ENCODE measurements at regions not wholly inside any gene's neighbourhood (a gene's known extent, or its start where the extent isn't known, plus 50 kb on each side); places are given as distances from the start of the nearest gene placed in this dataset.
"Not testable (repeated sequence)": the region's sequence is repeated elsewhere in the genome, so short reads cannot be mapped to it uniquely, and the experiment has no call there.

DNA sequence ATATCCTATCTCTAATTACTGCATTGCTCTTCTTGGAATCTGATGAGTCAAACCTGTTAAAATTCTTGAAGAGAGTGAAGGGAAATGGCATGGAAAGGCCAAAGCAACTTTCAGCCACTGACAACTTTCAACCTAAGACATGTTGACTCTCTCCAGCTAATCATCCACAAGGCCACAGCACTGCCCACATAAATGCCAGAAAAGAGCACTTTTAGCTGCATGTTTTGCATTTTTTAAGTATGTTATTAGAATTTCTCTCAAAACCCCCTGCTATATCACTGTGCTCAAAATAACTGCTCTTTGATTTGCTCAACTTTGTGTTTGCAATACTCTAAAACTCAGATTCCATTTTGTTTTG, 352.5 kb downstream of the ADGRL2 start:
- DNase-seq, result no peak

DNA sequence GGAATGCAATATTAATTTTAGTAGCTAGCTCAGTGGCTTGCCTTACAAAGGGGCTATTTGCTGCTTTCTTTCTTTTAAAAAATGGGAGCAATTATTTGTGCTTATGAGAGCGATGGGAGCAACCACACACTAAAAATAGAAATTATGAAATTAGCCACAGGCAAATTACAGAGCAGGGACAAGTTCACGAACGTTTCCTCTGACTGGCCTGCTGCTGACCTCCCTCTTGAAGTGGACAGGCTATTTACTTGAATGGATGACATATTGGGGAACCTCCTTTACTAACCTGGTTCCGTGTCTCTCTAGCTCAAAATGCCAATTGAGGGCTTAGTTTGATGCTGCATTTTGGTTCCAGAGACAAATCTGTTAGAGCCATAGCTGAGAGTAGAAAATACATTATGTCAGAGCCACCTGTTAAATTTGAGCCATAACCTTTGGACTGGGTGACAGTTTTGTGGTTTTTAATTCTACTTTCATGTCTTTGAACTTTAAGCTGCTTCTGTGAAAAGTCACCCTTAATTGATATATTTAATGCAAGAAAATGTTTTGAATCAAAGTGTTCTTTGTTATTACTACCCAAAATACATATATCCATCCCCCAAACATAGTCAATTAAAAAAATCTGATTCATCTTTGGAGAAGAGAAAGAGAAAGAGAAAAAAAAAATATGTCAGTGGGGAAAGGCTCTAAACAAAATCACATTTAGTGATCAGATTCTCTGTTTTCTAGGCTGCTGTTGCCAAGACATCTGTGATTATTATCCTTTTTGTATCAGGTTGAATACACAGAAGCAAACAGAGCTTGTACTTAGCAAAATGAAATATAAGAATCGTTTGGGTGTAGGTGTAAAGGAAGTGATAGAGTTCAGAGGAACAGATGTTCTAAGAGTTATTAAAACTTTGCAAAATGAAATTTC, 351.9 kb downstream of the ADGRL2 start:
- no peak for DNase-seq

DNA sequence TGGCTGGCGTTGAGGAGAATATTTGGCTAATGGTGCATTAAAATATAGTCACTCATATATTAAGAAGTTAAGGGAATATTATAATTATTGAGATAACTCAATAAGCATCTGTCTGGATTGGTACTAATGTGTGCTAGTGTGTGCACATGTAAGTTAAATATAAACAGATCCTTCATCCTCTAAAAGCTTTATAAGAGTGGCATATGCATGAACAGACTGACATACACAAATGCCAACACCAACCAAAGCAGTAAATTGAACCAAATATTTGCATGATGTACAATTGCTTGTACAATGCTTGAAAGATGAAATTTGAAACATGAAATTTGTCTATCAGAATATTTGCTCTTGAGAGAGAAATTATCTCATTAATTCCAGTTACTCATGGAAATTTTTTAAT, 344.9 kb downstream of the ADGRL2 start:
- no peak for DNase-seq

DNA sequence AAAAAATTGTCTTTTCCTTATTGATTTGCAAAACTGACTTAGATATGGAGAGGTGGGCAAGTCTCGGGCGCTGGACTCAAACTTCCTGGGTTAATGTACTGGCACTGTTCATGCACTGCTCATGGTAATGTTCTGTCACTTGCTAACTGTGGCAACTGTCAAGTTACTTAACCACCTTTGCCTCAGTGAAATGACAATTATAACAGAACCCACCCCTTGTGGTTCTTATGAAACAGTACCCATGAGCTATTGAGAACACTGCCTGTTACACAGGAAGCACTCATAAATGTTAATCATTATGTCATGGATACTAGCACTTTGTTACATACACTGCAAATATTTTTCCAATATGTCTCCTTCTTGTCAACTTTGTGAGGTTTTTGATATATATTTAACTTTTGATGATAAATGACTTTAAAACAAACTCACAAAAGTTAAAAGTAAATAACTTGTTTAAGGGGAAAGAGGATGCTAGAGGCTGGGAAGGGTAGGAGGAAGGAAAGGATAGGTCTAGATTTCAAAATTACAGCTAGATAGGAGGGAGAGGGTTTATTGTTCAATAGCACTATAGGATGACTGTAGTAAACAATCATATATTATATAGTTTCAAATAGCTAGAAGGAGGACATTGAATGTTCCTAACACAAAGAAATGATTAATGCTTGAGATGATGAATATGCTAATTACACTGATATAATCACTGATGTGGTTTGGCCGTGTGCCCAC, 342.5 kb downstream of the ADGRL2 start:
- DNase-seq, result peak; percentile 3

DNA sequence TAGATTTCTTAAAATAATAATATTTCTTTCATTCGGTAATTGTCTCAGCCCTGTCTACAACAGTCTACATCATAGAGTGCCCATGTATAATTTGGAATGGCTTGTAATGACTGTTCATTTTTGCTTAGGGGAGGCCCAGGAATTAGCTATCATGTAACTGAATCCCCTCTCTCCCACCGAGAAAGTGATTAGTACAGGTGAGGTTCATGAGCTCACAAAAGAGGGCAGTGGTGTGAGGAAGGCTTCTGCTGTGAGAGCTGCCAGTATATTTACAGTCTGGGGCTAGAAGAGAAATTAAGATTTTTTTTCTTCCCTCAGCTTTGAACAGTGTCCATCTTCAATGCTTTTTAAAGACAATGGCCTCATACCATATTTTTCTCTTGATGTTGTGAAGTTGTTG, 340.7 kb downstream of the ADGRL2 start:
- DNase-seq, result peak; percentile 22

DNA sequence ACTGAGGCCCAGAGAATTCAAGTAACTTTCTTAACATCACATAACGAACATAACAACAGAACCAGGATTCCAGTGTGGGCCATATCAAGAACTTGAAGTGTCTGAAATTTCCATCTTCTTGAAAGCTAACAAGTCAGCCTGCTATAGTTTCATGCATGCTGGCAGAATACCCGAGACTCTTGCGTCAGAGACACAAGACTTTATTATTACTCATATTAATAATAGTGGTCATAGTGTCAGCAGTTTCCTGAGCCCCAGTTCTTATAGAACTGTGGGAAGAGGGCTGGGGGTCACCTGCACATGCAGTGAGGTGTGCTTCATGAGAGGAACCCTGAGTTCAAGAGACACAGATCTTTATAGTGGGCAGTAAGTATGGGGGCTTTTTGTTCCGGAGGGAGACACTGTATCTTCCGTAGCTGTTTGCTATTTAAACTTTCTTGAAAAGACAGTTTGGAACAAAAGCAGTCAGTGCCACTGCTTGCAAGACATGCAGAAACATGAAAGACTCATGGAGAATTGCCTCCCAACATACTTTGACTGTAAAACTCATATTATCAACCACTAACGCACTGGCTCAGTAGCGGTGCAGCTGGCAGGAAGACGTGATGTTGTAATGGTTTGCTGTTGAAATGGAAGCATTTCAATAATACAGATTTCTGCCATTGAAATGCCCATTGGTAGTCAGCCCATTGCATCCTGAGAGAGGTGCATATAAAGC, 339.2 kb downstream of the ADGRL2 start:
- no peak for DNase-seq

DNA sequence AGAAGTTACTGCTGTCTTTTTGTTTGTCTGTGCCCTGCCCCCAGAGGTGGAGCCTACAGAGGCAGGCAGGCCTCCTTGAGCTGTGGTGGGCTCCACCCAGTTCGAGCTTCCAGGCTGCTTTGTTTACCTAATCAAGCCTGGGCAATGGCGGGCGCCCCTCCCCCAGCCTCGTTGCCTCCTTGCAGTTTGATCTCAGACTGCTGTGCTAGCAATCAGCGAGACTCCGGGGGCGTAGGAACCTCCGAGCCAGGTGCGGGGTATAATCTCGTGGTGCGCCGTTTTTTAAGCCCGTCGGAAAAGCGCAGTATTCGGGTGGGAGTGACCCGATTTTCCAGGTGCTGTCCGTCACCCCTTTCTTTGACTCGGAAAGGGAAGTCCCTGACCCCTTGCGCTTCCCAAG, 335.6 kb downstream of the ADGRL2 start:
- not testable (repeated sequence) for DNase-seq

DNA sequence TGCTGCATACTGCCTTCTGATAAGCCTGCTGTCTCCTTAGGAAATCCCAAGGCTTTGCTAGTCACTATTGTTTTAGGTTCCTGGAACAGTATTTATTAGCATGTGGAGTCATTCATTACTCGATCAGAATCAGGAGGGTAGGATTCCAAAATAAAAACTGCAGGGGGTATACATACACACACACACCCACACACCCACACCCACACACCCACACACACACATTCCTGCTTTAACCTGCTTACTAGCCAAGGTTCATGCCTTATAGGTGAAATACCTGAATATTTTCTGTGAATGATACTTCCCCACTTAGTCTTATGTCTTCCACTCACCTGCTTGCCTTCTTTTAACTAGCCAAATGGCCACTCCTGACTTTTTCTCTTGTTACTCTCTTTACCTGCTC, 325.1 kb downstream of the ADGRL2 start:
- DNase-seq, result no peak

DNA sequence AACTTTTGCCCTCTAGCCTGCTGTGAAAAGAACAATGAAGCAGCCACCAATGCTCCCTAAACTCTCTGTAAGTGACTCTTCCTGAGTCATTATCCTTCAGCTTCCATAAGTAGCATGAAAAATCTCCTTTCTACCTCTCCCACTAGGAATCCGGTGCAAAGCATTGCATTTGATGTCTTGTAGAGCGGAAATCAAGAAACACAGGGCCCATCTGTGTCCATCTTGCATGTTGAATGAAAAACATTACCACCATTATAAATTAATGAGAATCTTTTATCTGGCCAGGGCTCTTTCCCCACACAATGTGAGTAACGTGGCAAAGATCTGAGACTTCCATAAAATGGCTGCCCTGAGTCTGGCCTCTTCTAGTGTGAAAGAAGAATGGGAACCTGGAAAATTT, 324.4 kb downstream of the ADGRL2 start:
- no peak for DNase-seq

DNA sequence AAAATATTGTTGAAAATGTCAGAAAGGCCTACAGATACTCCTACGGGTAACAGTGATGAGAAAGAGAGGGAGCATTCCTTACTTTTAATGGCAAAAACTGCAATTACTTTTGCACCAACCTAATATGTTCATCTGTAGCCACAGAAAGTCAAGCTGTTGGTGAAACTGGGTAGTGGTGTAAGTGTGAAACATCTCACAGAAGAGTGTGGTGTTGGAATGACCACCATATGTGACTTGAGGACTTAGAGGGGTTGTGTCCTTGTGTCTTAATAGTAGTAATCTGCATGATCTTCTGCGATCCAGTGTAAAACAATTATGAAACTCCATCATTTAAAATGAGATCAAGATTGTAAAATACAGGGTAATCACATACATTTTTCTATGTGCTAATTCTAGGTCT, 320.7 kb downstream of the ADGRL2 start:
- no peak for DNase-seq

DNA sequence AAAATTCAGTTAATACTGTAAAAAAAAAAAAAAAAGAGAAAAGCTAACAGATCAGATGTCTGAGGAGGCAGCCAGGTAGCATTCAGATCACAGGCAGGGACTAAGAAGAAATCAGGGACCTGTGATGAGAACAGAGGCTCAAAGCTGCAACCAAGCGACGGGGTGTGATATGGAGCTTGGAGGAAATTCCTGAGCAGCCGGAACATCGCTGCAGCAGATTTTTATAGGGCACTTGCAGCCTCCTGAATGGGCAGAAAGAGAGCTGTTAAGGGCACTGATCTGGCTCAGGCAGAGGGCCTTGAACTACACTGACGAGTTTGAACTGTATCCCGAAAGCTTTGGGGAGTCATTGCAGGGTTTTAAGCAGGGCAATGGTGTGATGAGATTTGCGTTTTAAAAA, 315.4 kb downstream of the ADGRL2 start:
- no peak for DNase-seq

DNA sequence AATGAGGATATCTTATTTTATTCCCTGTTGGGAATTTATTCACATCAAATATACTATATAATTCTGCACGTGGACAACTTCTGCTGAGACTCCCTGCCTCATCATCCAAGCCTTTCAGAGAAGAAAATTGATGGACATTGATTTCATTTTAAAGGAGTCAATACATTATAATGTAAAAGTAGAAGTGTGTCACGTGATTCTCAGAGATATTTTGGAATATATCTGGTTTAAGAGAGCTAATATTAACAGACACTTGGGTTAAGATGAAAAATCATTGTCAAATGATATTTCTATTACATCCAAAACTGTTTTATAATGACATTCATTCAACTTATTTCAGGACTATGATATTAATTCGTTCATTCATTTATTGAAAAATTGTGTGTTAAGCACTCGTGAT, 314.2 kb downstream of the ADGRL2 start:
- DNase-seq, result no peak

DNA sequence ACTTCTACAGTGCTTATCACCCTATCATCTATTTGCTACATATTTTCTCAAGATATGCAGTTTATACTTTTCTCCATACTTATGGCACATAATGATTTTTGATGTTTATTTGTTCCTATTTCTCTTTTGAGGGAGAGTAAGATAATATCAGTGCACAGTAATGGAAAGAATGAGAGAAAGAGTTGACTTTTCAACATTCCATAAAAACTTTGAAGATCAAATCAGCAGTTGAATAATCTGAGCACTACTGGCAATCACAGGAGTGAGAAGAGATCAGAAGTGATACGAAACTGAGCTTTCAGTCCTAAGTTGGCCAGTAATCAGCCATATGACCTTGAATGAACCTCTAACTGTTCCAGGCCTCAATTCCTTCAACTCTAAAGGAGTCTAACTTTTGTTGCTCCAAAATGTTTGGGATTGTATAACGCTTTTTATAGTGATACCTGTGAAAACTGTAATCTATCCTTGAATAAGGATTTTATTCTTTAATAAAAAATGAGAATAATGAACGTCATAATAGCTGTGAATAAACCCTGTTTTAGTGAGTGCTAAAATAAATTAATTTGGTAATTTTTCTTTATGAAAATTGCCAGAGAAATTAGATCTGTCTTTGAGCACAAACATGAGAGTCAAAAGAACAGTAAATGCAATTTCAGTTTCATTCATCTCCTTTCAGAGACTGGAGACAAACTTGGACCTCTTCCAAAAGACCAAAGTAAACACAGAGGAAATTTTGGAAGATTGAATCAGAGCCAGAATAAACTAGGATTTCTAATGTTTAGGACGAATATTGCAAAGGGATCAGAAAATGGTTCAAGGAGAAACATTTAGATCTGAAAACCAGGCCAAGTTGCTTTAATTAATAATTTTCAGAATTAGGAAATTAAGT, 309.9 kb downstream of the ADGRL2 start:
- DNase-seq, result peak; percentile 60

DNA sequence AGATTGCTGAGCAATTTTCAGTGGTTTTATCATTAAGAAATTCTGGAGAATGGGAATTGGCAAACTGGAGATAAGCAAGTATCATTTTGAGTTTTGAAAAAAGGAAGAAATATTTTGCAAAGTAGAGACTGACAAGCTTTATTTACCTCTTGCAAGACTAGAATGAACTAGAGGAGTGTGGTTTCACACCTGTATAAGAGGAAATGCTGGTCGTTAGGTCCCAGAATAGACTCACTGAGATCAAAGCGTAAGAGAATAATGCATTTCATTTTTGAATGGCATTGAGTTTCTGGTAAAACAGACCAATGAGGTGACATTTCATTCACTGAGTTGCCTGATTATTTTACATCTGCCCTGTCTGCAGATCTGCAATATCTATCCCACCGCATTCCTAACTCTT, 308.1 kb downstream of the ADGRL2 start:
- no peak for DNase-seq

DNA sequence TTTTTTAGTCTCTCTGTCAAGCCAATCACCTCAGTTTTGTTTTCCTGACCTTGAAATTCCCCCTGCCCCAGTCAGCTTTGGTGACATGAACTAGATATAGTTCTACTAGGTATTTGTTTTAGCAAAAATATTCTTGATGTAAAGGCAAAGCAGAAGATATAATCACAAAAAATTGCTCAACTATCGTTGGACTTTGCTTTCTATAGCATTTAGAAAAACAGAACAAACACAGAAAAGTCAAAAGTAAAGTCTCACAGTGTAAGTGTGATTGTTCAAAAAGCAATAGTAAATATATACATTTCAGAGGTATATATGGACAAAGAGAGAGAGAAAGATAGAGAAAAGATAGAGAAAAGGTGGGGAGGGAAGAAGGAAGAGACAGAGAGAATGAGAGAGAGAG, 305.9 kb downstream of the ADGRL2 start:
- no peak for DNase-seq

DNA sequence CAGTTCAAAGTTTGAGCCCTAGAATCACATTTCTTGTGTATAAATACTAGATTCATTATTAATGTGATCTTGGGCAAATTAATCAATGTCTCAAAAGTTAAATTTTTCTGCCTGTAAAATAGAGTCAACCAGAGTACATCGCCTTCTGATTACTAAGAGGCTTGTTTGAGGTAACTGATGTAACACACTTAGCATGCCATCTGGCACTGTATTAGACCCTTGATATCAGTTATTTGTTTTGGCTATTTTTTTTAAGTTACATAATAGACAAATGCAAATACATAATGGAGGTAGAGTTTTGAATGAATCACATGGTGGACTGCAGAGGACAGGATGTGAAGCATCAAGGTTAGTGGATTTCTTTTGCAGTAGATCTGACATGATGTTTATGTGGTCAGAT, 298.4 kb downstream of the ADGRL2 start:
- DNase-seq, result no peak

DNA sequence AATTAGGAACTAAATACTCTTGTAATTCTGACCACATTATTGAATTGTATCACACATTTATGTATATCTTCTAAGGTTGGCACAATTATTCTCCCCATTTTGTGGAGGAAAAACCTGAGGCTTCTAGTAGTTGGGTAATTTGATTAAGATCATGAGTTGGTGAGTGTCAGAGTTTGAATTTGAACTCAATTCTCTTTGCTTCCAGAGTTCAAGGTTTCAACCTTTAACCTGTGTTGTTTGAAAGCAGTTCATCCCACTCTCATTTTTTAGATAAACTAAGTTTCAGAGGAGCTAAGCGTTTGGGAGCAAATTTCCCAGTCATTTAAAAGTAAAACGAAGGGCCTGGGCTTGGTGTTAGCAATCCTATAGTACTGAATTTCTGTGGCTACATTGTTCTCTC, 293.4 kb downstream of the ADGRL2 start:
- no peak for DNase-seq

DNA sequence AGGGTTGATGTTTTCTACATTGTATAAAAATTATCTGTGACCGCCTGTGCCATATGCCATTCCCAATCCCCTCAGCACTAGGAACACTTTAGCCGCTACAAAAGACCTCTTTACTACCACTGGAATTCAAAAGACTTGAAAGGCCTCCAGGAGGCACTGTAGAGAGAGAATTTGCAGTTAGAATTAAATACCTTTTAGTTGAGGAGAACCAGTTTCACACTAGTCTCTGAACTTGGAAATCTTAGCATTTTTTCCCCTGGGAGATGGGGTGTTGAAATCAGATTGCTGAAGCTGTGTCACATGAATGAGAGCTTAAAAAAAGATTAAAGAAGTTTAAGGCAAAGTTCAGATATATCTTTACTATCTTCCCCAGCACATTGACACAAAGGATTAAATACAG, 291.0 kb downstream of the ADGRL2 start:
- DNase-seq, result no peak

DNA sequence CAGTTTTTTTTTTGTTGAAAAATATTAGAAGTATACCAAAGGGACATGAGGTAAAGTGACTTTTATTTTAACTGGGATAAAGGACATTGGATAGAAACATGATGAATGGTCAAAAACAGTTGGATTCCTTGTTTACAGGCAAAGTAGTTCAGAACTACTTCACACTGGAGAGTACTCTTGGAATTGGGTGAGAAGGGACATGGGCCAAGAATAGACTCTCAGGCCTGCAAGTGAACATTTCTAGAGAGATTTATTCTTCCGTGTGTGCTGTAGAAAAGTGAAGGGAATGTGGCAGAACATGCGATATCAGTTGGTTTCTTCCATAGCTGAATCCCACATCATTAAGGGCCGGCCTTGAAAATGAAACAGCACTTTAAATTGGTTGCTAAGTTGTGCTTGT, 290.5 kb downstream of the ADGRL2 start:
- DNase-seq, result no peak

DNA sequence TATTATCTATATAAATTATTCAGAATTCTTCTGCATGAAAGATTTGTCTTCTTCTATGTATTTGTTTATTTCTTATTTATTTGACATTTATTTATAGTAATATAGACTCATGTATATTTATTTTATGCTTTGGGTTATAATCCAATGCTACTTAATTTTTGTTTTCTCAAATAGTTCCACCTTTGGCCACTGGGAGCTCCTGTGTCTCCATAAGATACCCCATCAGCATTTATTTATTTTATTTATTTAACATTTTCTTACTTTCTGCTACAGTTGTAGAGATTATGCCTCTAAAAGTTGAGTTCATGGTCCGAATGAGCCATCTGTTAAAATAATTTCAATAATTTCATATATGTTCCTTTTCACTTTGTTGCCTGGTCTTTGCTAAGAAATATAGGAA, 289.4 kb downstream of the ADGRL2 start:
- no peak for DNase-seq

DNA sequence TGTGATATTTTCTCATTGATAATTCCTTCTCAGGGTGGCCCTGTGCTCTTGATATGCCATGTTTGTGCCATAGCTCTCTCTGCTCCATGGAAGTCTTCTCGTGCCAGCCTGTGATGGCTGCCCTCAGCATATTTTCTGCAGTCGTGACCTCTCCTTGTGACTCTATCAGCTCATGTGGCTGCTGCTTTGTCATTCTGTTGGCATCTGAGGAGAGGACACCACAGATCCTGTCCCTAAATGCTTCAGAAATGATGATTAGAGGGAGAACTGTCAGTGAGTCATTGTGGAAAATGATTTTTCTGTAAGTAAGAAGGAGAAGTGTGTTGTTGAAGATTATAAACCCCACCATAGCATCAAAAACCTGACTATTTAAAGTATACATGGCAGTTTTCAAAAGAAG, 286.0 kb downstream of the ADGRL2 start:
- DNase-seq, result no peak

DNA sequence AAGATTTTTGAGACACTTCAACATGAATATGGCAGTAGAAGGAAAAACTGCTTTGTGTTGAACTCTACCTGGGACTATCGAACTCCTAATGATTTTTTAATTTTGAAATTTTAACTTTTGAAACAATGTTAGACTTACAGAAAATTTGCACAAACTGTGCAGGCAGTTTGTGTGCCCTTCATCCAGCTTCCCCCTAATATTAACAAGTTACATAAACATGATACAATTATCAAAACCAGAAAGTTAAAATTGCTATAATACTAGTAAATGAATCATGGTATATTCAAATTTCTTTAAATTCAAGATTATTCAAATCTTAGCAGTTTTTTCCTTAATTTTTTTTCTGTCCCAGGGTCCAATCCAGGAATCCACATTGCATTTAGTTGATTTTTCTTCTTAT, 278.9 kb downstream of the ADGRL2 start:
- DNase-seq, result no peak

DNA sequence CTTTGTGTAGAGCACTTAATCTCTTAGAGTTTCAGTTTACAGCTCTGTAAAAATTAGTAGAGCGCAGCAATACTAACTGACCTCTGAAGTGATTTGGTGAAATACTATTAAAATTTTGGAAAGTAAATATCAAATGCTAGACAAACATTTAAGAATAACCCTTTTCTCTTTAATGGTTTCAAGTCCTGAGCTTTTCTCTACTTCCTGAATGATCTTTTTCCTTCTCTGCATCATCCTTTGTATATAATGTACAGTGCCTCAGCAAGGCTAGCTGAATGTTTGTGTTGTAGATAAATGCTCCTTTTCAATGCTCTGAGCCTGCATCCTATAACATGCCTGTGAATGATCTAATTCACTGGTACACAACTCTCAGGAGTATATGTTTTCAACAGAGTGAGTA, 272.9 kb downstream of the ADGRL2 start:
- no peak for DNase-seq

Measured in NCI-H69 (cell line).